RWPE2 (cell line): ENCODE measurements at regions not wholly inside any gene's neighbourhood (a gene's known extent, or its start where the extent isn't known, plus 50 kb on each side); places are given as distances from the start of the nearest gene placed in this dataset.

Experiments
- ATAC-seq: fragments of 200-7000 bp; cut with Tn5 transposase; 3 replicates; pipeline ENCODE4 v1.9.1; 2021; ENCODE audit warnings: low read depth
- DNase-seq: peaks from one replicate; pipeline ENCODE4 v3.0.0-alpha.2; 2020; ENCODE audit warnings: low spot score
- H3K27ac ChIP-seq: fragments of 450-650 bp; 2 replicates; pipeline ENCODE4 v1.5.1; 2017; ENCODE audit warnings: mild to moderate bottlenecking; ENCODE audit not compliant: poor library complexity, severe bottlenecking
- H3K27me3 ChIP-seq: fragments of 250-450 bp; sonication (Bioruptor Pico); 2 replicates; pipeline ENCODE4 v1.5.1; 2021; ENCODE audit warnings: mild to moderate bottlenecking, moderate library complexity; ENCODE audit not compliant: insufficient read depth, poor library complexity, severe bottlenecking
- H3K36me3 ChIP-seq: fragments of 250-450 bp; sonication (Bioruptor Pico); 2 replicates; pipeline ENCODE4 v1.5.1; 2020; ENCODE audit warnings: low read depth, mild to moderate bottlenecking, moderate library complexity
- H3K4me1 ChIP-seq: fragments of 250-450 bp; sonication (Bioruptor Pico); 2 replicates; pipeline ENCODE4 v1.5.1; 2021; ENCODE audit warnings: mild to moderate bottlenecking, moderate library complexity; ENCODE audit not compliant: insufficient read depth, poor library complexity, severe bottlenecking
- H3K4me3 ChIP-seq: fragments of 250-450 bp; sonication (Bioruptor Pico); 2 replicates; pipeline ENCODE4 v1.5.1; 2021; ENCODE audit warnings: mild to moderate bottlenecking, moderate library complexity; ENCODE audit not compliant: severe bottlenecking
- H3K9me3 ChIP-seq: fragments of 250-450 bp; sonication (Bioruptor Pico); 2 replicates; pipeline ENCODE4 v1.5.1; 2021; ENCODE audit warnings: mild to moderate bottlenecking, moderate library complexity; ENCODE audit not compliant: severe bottlenecking
- CTCF ChIP-seq: fragments of 450-650 bp; IDR thresholded peaks from one replicate; pipeline ENCODE4 v1.5.1; 2017; ENCODE audit warnings: mild to moderate bottlenecking, moderate library complexity; ENCODE audit not compliant: poor library complexity, severe bottlenecking

DNA sequence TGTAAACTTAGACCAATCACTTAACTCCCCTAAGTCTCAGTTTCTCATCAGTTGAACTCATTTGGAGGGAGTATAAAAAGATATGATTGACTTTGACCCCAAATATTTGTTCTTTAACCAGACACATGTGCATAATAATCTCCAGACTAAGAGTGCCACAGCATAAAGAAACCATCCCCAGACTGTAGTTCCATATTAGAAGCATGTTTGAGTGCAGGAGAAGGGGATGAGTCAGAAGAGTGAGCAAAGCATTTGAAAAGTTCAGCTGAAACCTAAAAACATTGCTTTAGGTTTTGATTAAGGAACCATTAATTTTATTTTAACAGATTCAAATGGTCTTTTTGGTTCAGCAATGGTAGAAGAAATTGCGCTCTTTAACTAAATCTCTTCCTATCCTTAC, 654.8 kb downstream of the UTRN start:
- H3K9me3 ChIP-seq: no peaks in the 10 kb centered on the region
- H3K4me3 ChIP-seq: no peak overlapping the region
- H3K4me1 ChIP-seq: no peaks in the 10 kb centered on the region
- DNase-seq: no peak
- no peak for ATAC-seq
- H3K27ac ChIP-seq: no peak overlapping the region
- no peaks in the 10 kb centered on the region for H3K36me3 ChIP-seq
- TF ChIP-seq CTCF: no peak
- no peaks in the 10 kb centered on the region for H3K27me3 ChIP-seq

GRCh38 chr6:144944106-144944505, 659.0 kb downstream of the UTRN start:
- H3K27ac ChIP-seq: no peak overlapping the region
- no peak for TF ChIP-seq CTCF

DNA sequence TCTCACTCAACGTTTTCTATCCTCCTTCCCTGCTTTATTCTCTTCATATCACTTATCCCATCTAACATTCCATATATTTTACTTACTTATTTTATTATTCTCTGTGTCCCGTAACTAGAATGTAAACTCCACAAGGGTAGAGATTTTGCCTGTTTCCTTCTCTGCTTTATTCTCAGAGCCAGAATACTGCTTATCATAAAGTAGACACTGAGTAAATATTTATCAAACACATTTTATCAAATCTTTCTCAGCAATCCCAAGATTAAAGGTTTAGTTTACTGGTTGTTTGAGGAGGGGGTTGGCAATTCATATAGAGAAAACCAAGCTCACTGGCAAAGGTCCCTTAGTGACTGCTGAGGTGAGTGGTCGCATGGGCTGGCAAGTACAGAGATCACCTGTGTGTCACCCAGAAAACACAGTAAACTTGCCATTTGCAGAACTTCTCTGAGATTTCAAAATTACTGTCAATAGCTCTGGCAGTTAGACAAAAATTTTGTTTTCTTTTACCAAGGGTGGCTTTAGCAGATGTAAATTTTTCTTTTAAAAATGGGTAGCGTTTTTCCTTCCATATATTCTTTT, 662.4 kb downstream of the UTRN start:
- H3K9me3 ChIP-seq: no peaks in the 10 kb centered on the region
- no peaks in the 10 kb centered on the region for H3K36me3 ChIP-seq
- ATAC-seq (no peak), DNase-seq (no peak)
- H3K4me1 ChIP-seq: no peaks in the 10 kb centered on the region
- no peak overlapping the region for H3K4me3 ChIP-seq
- no peak for TF ChIP-seq CTCF
- no peaks in the 10 kb centered on the region for H3K27me3 ChIP-seq
- H3K27ac ChIP-seq: no peak overlapping the region

More at GRCh38 chr6:144944106-144944505, 659.0 kb downstream of the UTRN start:
- Histone ChIP-seq H3K36me3 (no peaks in the 10 kb centered on the region), H3K27me3 (no peaks in the 10 kb centered on the region), H3K4me3 (no peak overlapping the region), H3K4me1 (no peaks in the 10 kb centered on the region), H3K9me3 (no peaks in the 10 kb centered on the region)
- DNase-seq: no peak
- no peak for ATAC-seq

GRCh38 chr6:144951730-144952437, 666.7 kb downstream of the UTRN start:
- no peak for TF ChIP-seq CTCF
- ATAC-seq (no peak), DNase-seq (no peak)
- Histone ChIP-seq H3K27me3 (no peaks in the 10 kb centered on the region), H3K4me1 (no peaks in the 10 kb centered on the region), H3K36me3 (no peaks in the 10 kb centered on the region), H3K27ac (no peak overlapping the region), H3K9me3 (no peaks in the 10 kb centered on the region), H3K4me3 (no peak overlapping the region)

GRCh38 chr6:144952456-144953240, 667.5 kb downstream of the UTRN start:
- ATAC-seq (no peak), DNase-seq (no peak)
- no peaks in the 10 kb centered on the region for H3K9me3 ChIP-seq
- H3K27me3 ChIP-seq: no peaks in the 10 kb centered on the region
- no peak overlapping the region for H3K27ac ChIP-seq
- H3K4me1 ChIP-seq: no peaks in the 10 kb centered on the region
- no peak for TF ChIP-seq CTCF
- H3K36me3 ChIP-seq: no peaks in the 10 kb centered on the region
- H3K4me3 ChIP-seq: no peak overlapping the region
